ENCODE measurements at regions not wholly inside any gene's neighbourhood (a gene's known extent, or its start where the extent isn't known, plus 50 kb on each side); places are given as distances from the start of the nearest gene placed in this dataset.

- no peaks in the 10 kb centered on the region for H3K9me3 ChIP-seq (replicated peaks; ENCODE audit: control insufficient read depth, insufficient read depth, low read length)
- no peak overlapping the region for H3K9ac ChIP-seq (ENCODE audit: control insufficient read depth, insufficient read depth, low read length)
- H3K4me3 ChIP-seq, result no peak overlapping the region
- in situ Hi-C loops (cut with MboI) (no loop called here), intact Hi-C loops (cut with micrococcal nuclease; ENCODE audit: unreplicated experiment) (no loop called here)
- TF ChIP-seq IKZF1 (conservative IDR thresholded peaks at IDR 0.05) (no peak), NR2F1 (conservative IDR thresholded peaks at IDR 0.05) (no peak), POLR2AphosphoS5 (IDR thresholded peaks at IDR 0.05; ENCODE audit: low read length) (no peak), IRF3 (IDR thresholded peaks at IDR 0.05) (no peak), RELA (IDR thresholded peaks at IDR 0.05; ENCODE audit: borderline replicate concordance, partially characterized antibody) (no peak), BHLHE40 (IDR thresholded peaks at IDR 0.05; ENCODE audit: borderline replicate concordance in 1 of 2, low read depth in 2 of 2, low read length in 1 of 2) (no peak)
- no peak for FAIRE-seq
- BruUV-seq (replicated peaks), result no TSS peak
- no peaks in the 10 kb centered on the region for H4K20me1 ChIP-seq (ENCODE audit: control insufficient read depth, insufficient read depth)
- H3K27me3 ChIP-seq (replicated peaks in 1 of 2; ENCODE audit: control insufficient read depth in 2 of 2, insufficient read depth in 2 of 2, low read length in 1 of 2), result no peaks in the 10 kb centered on the region; a peak in 1 of 4 replicates
- no peak overlapping the region for H3K27ac ChIP-seq (ENCODE audit: control insufficient read depth, insufficient read depth)
- no peaks in the 10 kb centered on the region for H3K36me3 ChIP-seq (ENCODE audit: control insufficient read depth in 2 of 2, insufficient read depth in 2 of 2, low read length in 1 of 2)
- H3K79me2 ChIP-seq (ENCODE audit: control insufficient read depth, insufficient read depth, low read length), result no peaks in the 10 kb centered on the region
- ChIA-PET SMC1A (ENCODE audit: uncharacterized antibody, unreplicated experiment) (no interaction called here), RAD21 (ENCODE audit: unreplicated experiment) (no interaction called here), CTCF (no interaction called here), POLR2A (no interaction called here)
- ATAC-seq, result no peak
- no peak overlapping the region for H2AFZ ChIP-seq (ENCODE audit: control insufficient read depth, low read depth, low read length)
- DNase-seq (ENCODE audit: low read depth, low spot score), result no peak
- H3K4me1 ChIP-seq (ENCODE audit: control insufficient read depth, insufficient read depth, low read length), result no peaks in the 10 kb centered on the region
- no peak overlapping the region for H3K4me2 ChIP-seq (ENCODE audit: control insufficient read depth, insufficient read depth)
These were observed 352.5 kb upstream of the CCDC196 start for GRCh38 chr14:66133666-66134065.

- SMC1A ChIA-PET (ENCODE audit: uncharacterized antibody, unreplicated experiment), result no interaction called here
- Histone ChIP-seq H3K79me2 (ENCODE audit: control insufficient read depth, insufficient read depth, low read length) (no peaks in the 10 kb centered on the region), H3K4me1 (ENCODE audit: control insufficient read depth, insufficient read depth, low read length) (peaks cover 11% of the 10 kb centered on the region), H4K20me1 (ENCODE audit: control insufficient read depth, insufficient read depth) (no peaks in the 10 kb centered on the region), H3K27ac (ENCODE audit: control insufficient read depth, insufficient read depth) (no peak overlapping the region), H3K4me3 (no peak overlapping the region), H3K9ac (ENCODE audit: control insufficient read depth, insufficient read depth, low read length) (no peak overlapping the region), H3K9me3 (replicated peaks; ENCODE audit: control insufficient read depth, insufficient read depth, low read length) (no peaks in the 10 kb centered on the region), H3K36me3 (ENCODE audit: control insufficient read depth in 2 of 2, insufficient read depth in 2 of 2, low read length in 1 of 2) (no peaks in the 10 kb centered on the region), H3K27me3 (replicated peaks in 1 of 2; ENCODE audit: control insufficient read depth in 2 of 2, insufficient read depth in 2 of 2, low read length in 1 of 2) (no peaks in the 10 kb centered on the region; a peak in 1 of 4 replicates), H2AFZ (ENCODE audit: control insufficient read depth, low read depth, low read length) (no peak overlapping the region), H3K4me2 (ENCODE audit: control insufficient read depth, insufficient read depth) (no peak overlapping the region)
- DNase-seq (ENCODE audit: low read depth, low spot score) (no peak), ATAC-seq (no peak), FAIRE-seq (no peak)
- in situ Hi-C loops (cut with MboI), result no loop called here
- CTCF ChIA-PET, result interaction anchor here (1.6 kb wide), 1 partner anchor 12 kb away, joined by 4 read pairs; no protein-coding TSS in a partner anchor
- WGBS (ENCODE audit: insufficient coverage, insufficient replicate concordance, low lambda C conversion rate, missing lambda C conversion rate), result 97% methylated on average over 2 of the region's 2 CpGs
- POLR2A ChIA-PET, result no interaction called here
- intact Hi-C loops (cut with micrococcal nuclease; ENCODE audit: unreplicated experiment), result no loop called here
- no TSS peak for BruUV-seq (replicated peaks)
- RAD21 ChIA-PET (ENCODE audit: unreplicated experiment), result no interaction called here
- TF ChIP-seq ZZZ3 (IDR thresholded peaks at IDR 0.05; ENCODE audit: control insufficient read depth, insufficient read length, low read depth) (no peak), HSF1 (IDR thresholded peaks at IDR 0.05; ENCODE audit: low read depth, low read length) (no peak), IKZF1 (conservative IDR thresholded peaks at IDR 0.05) (no peak), BMI1 (IDR thresholded peaks at IDR 0.05; ENCODE audit: borderline replicate concordance) (no peak), E4F1 (IDR thresholded peaks at IDR 0.05; ENCODE audit: borderline replicate concordance, partially characterized antibody) (no peak), SREBF1 (IDR thresholded peaks at IDR 0.05; ENCODE audit: low read length) (no peak)
These were observed 350.3 kb upstream of the CCDC196 start for GRCh38 chr14:66135831-66136230.

Data from GM12878 (cell line).